ENCODE measurements at regions not wholly inside any gene's neighbourhood (a gene's known extent, or its start where the extent isn't known, plus 50 kb on each side); places are given as distances from the start of the nearest gene placed in this dataset.

DNA sequence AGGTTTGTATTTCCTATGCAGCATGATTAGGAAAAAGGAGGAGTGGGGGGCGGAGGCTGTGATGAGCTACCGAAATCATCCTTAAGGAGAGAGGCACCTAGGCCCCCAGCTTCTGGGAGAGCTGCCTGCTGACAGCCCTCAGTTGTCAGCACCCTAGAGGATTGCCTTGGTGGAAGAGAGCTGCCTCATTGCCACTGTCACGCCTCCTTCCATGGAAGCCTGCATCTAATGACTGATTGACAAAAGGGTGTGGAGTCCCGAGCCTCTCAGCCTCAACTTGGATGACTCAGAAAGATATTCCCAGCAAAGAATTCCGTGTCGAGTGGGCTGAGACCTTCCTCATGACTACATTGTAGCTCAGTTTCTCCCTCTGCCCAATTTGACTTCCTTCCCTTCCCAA, 320.4 kb upstream of the PROK2 start:
- dilution Hi-C loops (cut with MboI; ENCODE audit: extremely low pct_ligation_motif_present, low sequenced_read_pairs), result no loop called here
- Histone ChIP-seq H3K4me2 (ENCODE audit: insufficient read depth, low read length) (no peak overlapping the region), H3K9me3 (replicated peaks; ENCODE audit: control insufficient read depth, insufficient read depth, low read length) (no peaks in the 10 kb centered on the region), H3K36me3 (ENCODE audit: control insufficient read depth in 2 of 2, extremely low read depth in 1 of 2, insufficient read depth in 2 of 2, low read length in 2 of 2) (no peaks in the 10 kb centered on the region), H3K4me1 (ENCODE audit: control insufficient read depth, extremely low read depth, insufficient read depth, low read length) (no peaks in the 10 kb centered on the region), H3K9ac (replicated peaks; ENCODE audit: extremely low read depth, insufficient read depth, low read length) (no peak overlapping the region), H2AFZ (ENCODE audit: low read depth, low read length) (no peak overlapping the region), H3K27ac (ENCODE audit: insufficient read depth, low read depth, low read length) (no peak overlapping the region), H3K79me2 (ENCODE audit: control insufficient read depth, insufficient read depth, low read length) (no peaks in the 10 kb centered on the region), H3K9me1 (replicated peaks; ENCODE audit: control insufficient read depth, extremely low read depth, insufficient read depth, low read length) (no peaks in the 10 kb centered on the region), H3K27me3 (ENCODE audit: control insufficient read depth in 2 of 2, insufficient read depth in 2 of 2, low read length in 2 of 2) (peaks cover 4 to 9% of the 10 kb centered on the region in 2 experiments), H4K20me1 (replicated peaks; ENCODE audit: control insufficient read depth, extremely low read depth, insufficient read depth, low read length) (no peaks in the 10 kb centered on the region), H3K4me3 (replicated peaks in 1 of 3; ENCODE audit: insufficient read depth in 1 of 3, low read depth in 1 of 3, low read length in 3 of 3) (no peak overlapping the region)
- DNase-seq (ENCODE audit: low read depth, low spot score) (no peak), FAIRE-seq (no peak)
- ChIA-PET CTCF (interaction anchor here (1.2 kb wide), 1 partner anchor 12 kb away, joined by 3 read pairs; no protein-coding TSS in a partner anchor), POLR2A (no interaction called here)
- intact Hi-C loops (cut with micrococcal nuclease), result no loop called here
- BruUV-seq (replicated peaks), result no TSS peak
- TF ChIP-seq, protein P1, sequence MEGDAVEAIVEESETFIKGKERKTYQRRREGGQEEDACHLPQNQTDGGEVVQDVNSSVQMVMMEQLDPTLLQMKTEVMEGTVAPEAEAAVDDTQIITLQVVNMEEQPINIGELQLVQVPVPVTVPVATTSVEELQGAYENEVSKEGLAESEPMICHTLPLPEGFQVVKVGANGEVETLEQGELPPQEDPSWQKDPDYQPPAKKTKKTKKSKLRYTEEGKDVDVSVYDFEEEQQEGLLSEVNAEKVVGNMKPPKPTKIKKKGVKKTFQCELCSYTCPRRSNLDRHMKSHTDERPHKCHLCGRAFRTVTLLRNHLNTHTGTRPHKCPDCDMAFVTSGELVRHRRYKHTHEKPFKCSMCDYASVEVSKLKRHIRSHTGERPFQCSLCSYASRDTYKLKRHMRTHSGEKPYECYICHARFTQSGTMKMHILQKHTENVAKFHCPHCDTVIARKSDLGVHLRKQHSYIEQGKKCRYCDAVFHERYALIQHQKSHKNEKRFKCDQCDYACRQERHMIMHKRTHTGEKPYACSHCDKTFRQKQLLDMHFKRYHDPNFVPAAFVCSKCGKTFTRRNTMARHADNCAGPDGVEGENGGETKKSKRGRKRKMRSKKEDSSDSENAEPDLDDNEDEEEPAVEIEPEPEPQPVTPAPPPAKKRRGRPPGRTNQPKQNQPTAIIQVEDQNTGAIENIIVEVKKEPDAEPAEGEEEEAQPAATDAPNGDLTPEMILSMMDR (IDR thresholded peaks at IDR 0.05; ENCODE audit: extremely low read depth in 1 of 2, insufficient read depth in 1 of 2, low read depth in 1 of 2, low read length in 2 of 2), result no peak
- no peak for TF ChIP-seq MYC (IDR thresholded peaks at IDR 0.05; ENCODE audit: low read depth, low read length)
- TF ChIP-seq GATA2 (IDR thresholded peaks at IDR 0.05; ENCODE audit: insufficient read depth, insufficient read length, low read depth, low read length), result no peak
- TF ChIP-seq POLR2AphosphoS5 (IDR thresholded peaks at IDR 0.05; ENCODE audit: insufficient read depth, low read depth, low read length), result no peak
- TF ChIP-seq JUN (IDR thresholded peaks at IDR 0.05; ENCODE audit: borderline replicate concordance, insufficient read depth, insufficient read length, low read depth), result no peak
- TF ChIP-seq POLR2A (IDR thresholded peaks at IDR 0.05; ENCODE audit: low read depth, low read length), result no peak
- TF ChIP-seq FOS (IDR thresholded peaks at IDR 0.05; ENCODE audit: borderline replicate concordance, insufficient read depth, low read length), result no peak
- TF ChIP-seq, protein P2, sequence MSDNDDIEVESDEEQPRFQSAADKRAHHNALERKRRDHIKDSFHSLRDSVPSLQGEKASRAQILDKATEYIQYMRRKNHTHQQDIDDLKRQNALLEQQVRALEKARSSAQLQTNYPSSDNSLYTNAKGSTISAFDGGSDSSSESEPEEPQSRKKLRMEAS (IDR thresholded peaks at IDR 0.05; ENCODE audit: insufficient read depth, insufficient read length), result no peak
- no peak for TF ChIP-seq EZH2 (IDR thresholded peaks at IDR 0.05; ENCODE audit: borderline replicate concordance, low read depth, low read length, severe bottlenecking)

Measured in endothelial cell of umbilical vein (primary cell).